HG02885 (cell line): ENCODE measurements at regions not wholly inside any gene's neighbourhood (a gene's known extent, or its start where the extent isn't known, plus 50 kb on each side); places are given as distances from the start of the nearest gene placed in this dataset.
"Not testable (repeated sequence)": the region's sequence is repeated elsewhere in the genome, so short reads cannot be mapped to it uniquely, and the experiment has no call there.

Experiments
- ATAC-seq: cut with Tn5 transposase; IDR thresholded peaks from one replicate; pipeline ENCODE4 v1.9.1; 2021; ENCODE audit warnings: mild to moderate bottlenecking; ENCODE audit not compliant: unreplicated experiment, poor library complexity

GRCh38 chr6:153325661-153326060, 194.6 kb upstream of the RGS17 start:
- no peak for ATAC-seq

GRCh38 chr6:153312634-153313033, 181.6 kb upstream of the RGS17 start:
- peak; percentile 73 for ATAC-seq

GRCh38 chr6:153309651-153310050, 178.6 kb upstream of the RGS17 start:
- no peak for ATAC-seq

- ATAC-seq: no peak
Measured at GRCh38 chr6:153302133-153302532, 171.1 kb upstream of the RGS17 start.

- ATAC-seq: peak; percentile 72
Measured at GRCh38 chr6:153301602-153302001, 170.5 kb upstream of the RGS17 start.

GRCh38 chr6:153282456-153282855, 151.4 kb upstream of the RGS17 start:
- not testable (repeated sequence) for ATAC-seq

- no peak for ATAC-seq
Measured at GRCh38 chr6:153275997-153276396, 144.9 kb upstream of the RGS17 start.

GRCh38 chr6:153272201-153272980, 141.3 kb upstream of the RGS17 start:
- ATAC-seq: no peak

GRCh38 chr6:153263489-153263888, 132.4 kb upstream of the RGS17 start:
- no peak for ATAC-seq

- ATAC-seq: no peak
Measured at GRCh38 chr6:153251326-153251725, 120.2 kb upstream of the RGS17 start.

GRCh38 chr6:153237670-153238069, 106.6 kb upstream of the RGS17 start:
- ATAC-seq: no peak

- ATAC-seq: peak; percentile 64
Measured at GRCh38 chr6:153231048-153231646, 100.1 kb upstream of the RGS17 start.

GRCh38 chr6:153218184-153218792, 87.2 kb upstream of the RGS17 start:
- ATAC-seq: no peak

GRCh38 chr6:153216789-153217188, 85.7 kb upstream of the RGS17 start:
- ATAC-seq: no peak

- no peak for ATAC-seq
Measured at GRCh38 chr6:153215242-153215641, 84.2 kb upstream of the RGS17 start.

GRCh38 chr6:153214436-153214835, 83.4 kb upstream of the RGS17 start:
- no peak for ATAC-seq

- ATAC-seq: peak; percentile 89
Measured at GRCh38 chr6:153210083-153210482, 79.0 kb upstream of the RGS17 start.

- ATAC-seq: no peak
Measured at GRCh38 chr6:153208706-153209105, 77.6 kb upstream of the RGS17 start.

GRCh38 chr6:153207617-153208016, 76.5 kb upstream of the RGS17 start:
- ATAC-seq: no peak

- ATAC-seq: no peak
Measured at GRCh38 chr6:153207006-153207405, 75.9 kb upstream of the RGS17 start.
